IMR-90 (cell line): ENCODE measurements at regions not wholly inside any gene's neighbourhood (a gene's known extent, or its start where the extent isn't known, plus 50 kb on each side); places are given as distances from the start of the nearest gene placed in this dataset.
A peak's percentile ranks its signal among the peaks of the same experiment; 100 is the strongest.

ENCODE experiments used
- ATAC-seq: fragments of 200-7000 bp; cut with Tn5 transposase; 2 replicates; pipeline ENCODE4 v1.9.1; 2020; ENCODE audit warnings: low read depth, mild to moderate bottlenecking, moderate library complexity
- BruUV-seq: library from RNA; stranded (reverse); fragments of 400-500 nt; replicated peaks from 2 replicates; lab custom pipeline; 2021; lab: Mats Ljungman, UMichigan
- CTCF ChIA-PET: fragments of 300-600 bp; formaldehyde crosslinking; extraction: SDS; loops from one replicate; lab custom pipeline; 2021; ENCODE audit warnings: antibody characterized with exemption; lab: Yijun Ruan, JAX
- POLR2A ChIA-PET: fragments of 300-600 bp; sonication (Branson Sonifier 250); formaldehyde crosslinking; loops from one replicate; lab custom pipeline; 2022; ENCODE audit warnings: antibody characterized with exemption; ENCODE audit not compliant: unreplicated experiment; lab: Charles Lee
- DNase-seq: peaks from one replicate; pipeline ENCODE4 v3.0.0; 2013
- H2AFZ ChIP-seq: replicated peaks from 2 replicates; pipeline ENCODE3; 2013; ENCODE audit warnings: low read length, mild to moderate bottlenecking; ENCODE audit not compliant: poor library complexity
- H2AK5ac ChIP-seq: 2 replicates; pipeline ENCODE4 v1.6.1; 2013; ENCODE audit warnings: low read depth, low read length, inconsistent platforms
- H2AK9ac ChIP-seq: replicated peaks from 2 replicates; pipeline ENCODE3; 2013; ENCODE audit warnings: mild to moderate bottlenecking, low read depth, low read length, moderate library complexity; ENCODE audit not compliant: poor library complexity
- H2BK120ac ChIP-seq: 2 replicates; pipeline ENCODE4 v1.6.1; 2013; ENCODE audit warnings: low read depth, low read length, inconsistent platforms
- H2BK15ac ChIP-seq: 3 replicates; pipeline ENCODE4 v1.6.1; 2013; ENCODE audit warnings: low read depth, low read length, inconsistent platforms
- H2BK20ac ChIP-seq: 2 replicates; pipeline ENCODE4 v1.6.1; 2013; ENCODE audit warnings: low read depth, mild to moderate bottlenecking, inconsistent platforms, low read length, moderate library complexity
- H2BK5ac ChIP-seq: 2 replicates; pipeline ENCODE4 v1.6.1; 2013; ENCODE audit warnings: mild to moderate bottlenecking, low read depth, low read length, inconsistent platforms; ENCODE audit not compliant: poor library complexity, severe bottlenecking
- H3K14ac ChIP-seq: replicated peaks from 2 replicates; pipeline ENCODE4 v1.6.1; 2013; ENCODE audit warnings: low read depth, low read length, inconsistent platforms
- H3K18ac ChIP-seq: 2 replicates; pipeline ENCODE4 v1.6.1; 2013; ENCODE audit warnings: low read depth, low read length, control low read depth
- H3K23ac ChIP-seq: 2 replicates; pipeline ENCODE4 v1.6.1; 2013; ENCODE audit warnings: low read depth, low read length, inconsistent platforms
- H3K27ac ChIP-seq: 2 replicates; pipeline ENCODE4 v1.5.1; 2013; ENCODE audit warnings: mild to moderate bottlenecking, control low read depth, low read length; ENCODE audit not compliant: insufficient read depth
- H3K27me3 ChIP-seq: 2 replicates; pipeline ENCODE4 v1.6.1; 2013; ENCODE audit warnings: low read length; ENCODE audit not compliant: control insufficient read depth, insufficient read depth
- H3K36me3 ChIP-seq: 2 replicates; pipeline ENCODE4 v1.6.1; 2013; ENCODE audit warnings: low read length, mixed read lengths; ENCODE audit not compliant: control insufficient read depth, insufficient read depth
- H3K4ac ChIP-seq: 2 replicates; pipeline ENCODE4 v1.6.1; 2013; ENCODE audit warnings: low read depth, low read length, inconsistent platforms
- H3K4me1 ChIP-seq: 2 replicates; pipeline ENCODE4 v1.6.1; 2013; ENCODE audit warnings: low read length, mixed read lengths; ENCODE audit not compliant: control insufficient read depth, insufficient read depth
- H3K4me2 ChIP-seq: 2 replicates; pipeline ENCODE4 v1.6.1; 2013; ENCODE audit warnings: low read depth, mild to moderate bottlenecking, control low read depth, low read length, moderate library complexity
- H3K4me3 ChIP-seq: 2 replicates; pipeline ENCODE4 v1.5.1; 2013; ENCODE audit warnings: low read depth, mild to moderate bottlenecking, control low read depth, low read length, moderate library complexity; ENCODE audit not compliant: insufficient read depth
- H3K56ac ChIP-seq: 2 replicates; pipeline ENCODE4 v1.6.1; 2013; ENCODE audit warnings: low read length, inconsistent platforms; ENCODE audit not compliant: insufficient read depth; ENCODE audit errors: extremely low read depth
- H3K79me1 ChIP-seq, 2 experiments: 2 replicates each; pipeline ENCODE4 v1.6.1; 2013; ENCODE audit warnings: low read length in 2 of 2, inconsistent platforms in 1 of 2, low read depth in 1 of 2
- H3K9ac ChIP-seq: 2 replicates; pipeline ENCODE4 v1.6.1; 2013; ENCODE audit warnings: low read depth, low read length, control low read depth
- H3K9me1 ChIP-seq: 2 replicates; pipeline ENCODE4 v1.6.1; 2013; ENCODE audit warnings: low read length, inconsistent platforms; ENCODE audit not compliant: insufficient read depth
- H3K9me3 ChIP-seq: 2 replicates; pipeline ENCODE4 v1.6.1; 2013; ENCODE audit warnings: low read length; ENCODE audit not compliant: control insufficient read depth, insufficient read depth
- H4K20me1 ChIP-seq: 2 replicates; pipeline ENCODE4 v1.6.1; 2013; ENCODE audit warnings: low read length, inconsistent platforms; ENCODE audit not compliant: insufficient read depth
- H4K5ac ChIP-seq: 2 replicates; pipeline ENCODE4 v1.6.1; 2013; ENCODE audit warnings: mild to moderate bottlenecking, low read depth, low read length, control low read depth
- H4K8ac ChIP-seq, 2 experiments: 2 replicates each; pipeline ENCODE4 v1.6.1; 2013; ENCODE audit warnings: low read depth in 2 of 2, low read length in 2 of 2, control low read depth in 1 of 2, inconsistent platforms in 1 of 2
- H4K91ac ChIP-seq: 2 replicates; pipeline ENCODE4 v1.6.1; 2013; ENCODE audit warnings: low read depth, low read length, inconsistent platforms; ENCODE audit not compliant: insufficient read depth
- BHLHE40 ChIP-seq: fragments of 150-350 bp; IDR thresholded peaks from 2 replicates; pipeline ENCODE4 v1.6.1; 2016; ENCODE audit warnings: mild to moderate bottlenecking, low read depth, low read length
- FOS ChIP-seq: fragments of 150-350 bp; IDR thresholded peaks from 2 replicates; pipeline ENCODE4 v1.6.1; 2016; ENCODE audit warnings: low read depth, low read length
- MAFK ChIP-seq: IDR thresholded peaks from 2 replicates; pipeline ENCODE4 v1.6.1; 2012; ENCODE audit warnings: low read depth, low read length, improper control_type of control experiment
- MAZ ChIP-seq: IDR thresholded peaks from 2 replicates; pipeline ENCODE4 v1.6.1; 2012; ENCODE audit warnings: low read depth, mild to moderate bottlenecking, low read length, improper control_type of control experiment, moderate library complexity, borderline replicate concordance
- MXI1 ChIP-seq: IDR thresholded peaks from 2 replicates; pipeline ENCODE4 v1.6.1; 2012; ENCODE audit warnings: low read depth, mild to moderate bottlenecking, low read length, moderate library complexity, borderline replicate concordance
- POLR2A ChIP-seq: IDR thresholded peaks from 2 replicates; pipeline ENCODE4 v1.6.1; 2012; ENCODE audit warnings: mild to moderate bottlenecking, low read depth, low read length
- RAD21 ChIP-seq: IDR thresholded peaks from 2 replicates; pipeline ENCODE4 v1.6.1; 2012; ENCODE audit warnings: low read length, improper control_type of control experiment
- RCOR1 ChIP-seq: IDR thresholded peaks from 2 replicates; pipeline ENCODE4 v1.6.1; 2012; ENCODE audit warnings: mild to moderate bottlenecking, low read length, improper control_type of control experiment; ENCODE audit not compliant: insufficient replicate concordance
- RFX5 ChIP-seq: IDR thresholded peaks from 2 replicates; pipeline ENCODE4 v1.8.0; 2012; ENCODE audit warnings: low read depth, mild to moderate bottlenecking, low read length, moderate library complexity
- SMC3 ChIP-seq: fragments of 150-350 bp; IDR thresholded peaks from 2 replicates; pipeline ENCODE4 v1.6.1; 2016; ENCODE audit warnings: low read depth, mild to moderate bottlenecking, antibody characterized with exemption, low read length, moderate library complexity
- WGBS, 2 experiments: methylation state at CpG; one replicate each; pipeline versions ENCODE4 v1.1.5 to v1.1.7; 2013; ENCODE audit warnings: missing lambda C conversion rate in 2 of 2; ENCODE audit not compliant: insufficient read length in 1 of 2; ENCODE audit errors: extremely low coverage in 2 of 2; 5-methylcytosine and 5-hydroxymethylcytosine counted together
- dilution Hi-C: fragments of 300-500 bp; cut with HindIII; formaldehyde crosslinking; loops from one replicate; pipeline ENCODE4 v1.14.3; 2018; ENCODE audit warnings: low sequenced_read_pairs; ENCODE audit not compliant: unreplicated experiment
- in situ Hi-C: fragments of 300-500 bp; cut with MboI; formaldehyde crosslinking; loops from 3 replicates; pipeline ENCODE4 v1.14.3; 2019; ENCODE audit warnings: low sequenced_read_pairs, inconsistent platforms, mixed read lengths
- intact Hi-C: fragments of 100-400 bp; cut with micrococcal nuclease; formaldehyde crosslinking; loops from 2 replicates; pipeline ENCODE4 v1.10.0; 2022
- TF ChIP-seq, protein P1 (sequence below): conservative IDR thresholded peaks from 2 replicates; pipeline ENCODE4 v1.5.1; 2012; ENCODE audit warnings: mild to moderate bottlenecking, low read depth, low read length, improper control_type of control experiment
- TF ChIP-seq, protein P2 (sequence below): fragments of 150-350 bp; IDR thresholded peaks from 2 replicates; pipeline ENCODE4 v1.6.1; 2017; ENCODE audit warnings: mild to moderate bottlenecking, antibody characterized with exemption, low read length, low read depth
- TF ChIP-seq, protein P3 (sequence below): fragments of 150-350 bp; IDR thresholded peaks from 2 replicates; pipeline ENCODE4 v1.6.1; 2016; ENCODE audit warnings: low read depth, mild to moderate bottlenecking, low read length, moderate library complexity, borderline replicate concordance

DNA sequence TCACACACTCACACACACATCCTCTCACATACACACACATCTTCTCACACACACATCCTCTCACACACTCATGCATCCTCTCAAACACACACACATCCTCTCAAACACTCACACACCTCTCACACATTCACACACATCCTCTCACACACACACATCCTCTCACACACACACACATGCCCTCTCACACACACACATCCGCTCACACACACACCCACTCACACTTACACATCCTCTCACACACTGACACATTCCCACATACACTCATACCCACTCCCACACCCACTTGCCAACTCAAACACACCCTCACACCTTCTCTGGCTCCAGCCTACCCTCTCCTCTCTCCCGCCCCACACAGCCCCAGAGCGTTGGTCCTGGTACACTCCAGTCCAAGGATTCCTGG is 127.9 kb upstream of the SLC30A5 start:
- no peaks in the 10 kb centered on the region for H3K79me1 ChIP-seq
- H3K14ac ChIP-seq = no peak overlapping the region
- H2BK20ac ChIP-seq = no peak overlapping the region
- intact Hi-C loops (no loop called here), in situ Hi-C loops (no loop called here), dilution Hi-C loops (no loop called here)
- no peak overlapping the region for H3K23ac ChIP-seq
- H2AK9ac ChIP-seq = no peak overlapping the region
- no peak overlapping the region for H4K91ac ChIP-seq
- no peaks in the 10 kb centered on the region for H3K4me1 ChIP-seq
- H2BK5ac ChIP-seq = peak overlapping the region; percentile 83
- no peak overlapping the region for H3K4me2 ChIP-seq
- no peaks in the 10 kb centered on the region; the same call in none of the 2 replicates for H3K27me3 ChIP-seq
- DNase-seq (no peak), ATAC-seq (no peak)
- no peak overlapping the region for H4K8ac ChIP-seq
- no peaks in the 10 kb centered on the region for H4K20me1 ChIP-seq
- no peak overlapping the region for H3K4ac ChIP-seq
- no peaks in the 10 kb centered on the region for H3K9me1 ChIP-seq
- no peak overlapping the region for H2AK5ac ChIP-seq
- no peak overlapping the region for H3K27ac ChIP-seq
- TF ChIP-seq MAFK (no peak), RFX5 (no peak), MAZ (no peak), RCOR1 (no peak), POLR2A (no peak), FOS (no peak), RAD21 (no peak), SMC3 (no peak), BHLHE40 (no peak), MXI1 (no peak)
- TF ChIP-seq, protein P1, sequence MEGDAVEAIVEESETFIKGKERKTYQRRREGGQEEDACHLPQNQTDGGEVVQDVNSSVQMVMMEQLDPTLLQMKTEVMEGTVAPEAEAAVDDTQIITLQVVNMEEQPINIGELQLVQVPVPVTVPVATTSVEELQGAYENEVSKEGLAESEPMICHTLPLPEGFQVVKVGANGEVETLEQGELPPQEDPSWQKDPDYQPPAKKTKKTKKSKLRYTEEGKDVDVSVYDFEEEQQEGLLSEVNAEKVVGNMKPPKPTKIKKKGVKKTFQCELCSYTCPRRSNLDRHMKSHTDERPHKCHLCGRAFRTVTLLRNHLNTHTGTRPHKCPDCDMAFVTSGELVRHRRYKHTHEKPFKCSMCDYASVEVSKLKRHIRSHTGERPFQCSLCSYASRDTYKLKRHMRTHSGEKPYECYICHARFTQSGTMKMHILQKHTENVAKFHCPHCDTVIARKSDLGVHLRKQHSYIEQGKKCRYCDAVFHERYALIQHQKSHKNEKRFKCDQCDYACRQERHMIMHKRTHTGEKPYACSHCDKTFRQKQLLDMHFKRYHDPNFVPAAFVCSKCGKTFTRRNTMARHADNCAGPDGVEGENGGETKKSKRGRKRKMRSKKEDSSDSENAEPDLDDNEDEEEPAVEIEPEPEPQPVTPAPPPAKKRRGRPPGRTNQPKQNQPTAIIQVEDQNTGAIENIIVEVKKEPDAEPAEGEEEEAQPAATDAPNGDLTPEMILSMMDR = no peak
- TF ChIP-seq, protein P2, sequence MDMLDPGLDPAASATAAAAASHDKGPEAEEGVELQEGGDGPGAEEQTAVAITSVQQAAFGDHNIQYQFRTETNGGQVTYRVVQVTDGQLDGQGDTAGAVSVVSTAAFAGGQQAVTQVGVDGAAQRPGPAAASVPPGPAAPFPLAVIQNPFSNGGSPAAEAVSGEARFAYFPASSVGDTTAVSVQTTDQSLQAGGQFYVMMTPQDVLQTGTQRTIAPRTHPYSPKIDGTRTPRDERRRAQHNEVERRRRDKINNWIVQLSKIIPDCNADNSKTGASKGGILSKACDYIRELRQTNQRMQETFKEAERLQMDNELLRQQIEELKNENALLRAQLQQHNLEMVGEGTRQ = no peak
- TF ChIP-seq, protein P3, sequence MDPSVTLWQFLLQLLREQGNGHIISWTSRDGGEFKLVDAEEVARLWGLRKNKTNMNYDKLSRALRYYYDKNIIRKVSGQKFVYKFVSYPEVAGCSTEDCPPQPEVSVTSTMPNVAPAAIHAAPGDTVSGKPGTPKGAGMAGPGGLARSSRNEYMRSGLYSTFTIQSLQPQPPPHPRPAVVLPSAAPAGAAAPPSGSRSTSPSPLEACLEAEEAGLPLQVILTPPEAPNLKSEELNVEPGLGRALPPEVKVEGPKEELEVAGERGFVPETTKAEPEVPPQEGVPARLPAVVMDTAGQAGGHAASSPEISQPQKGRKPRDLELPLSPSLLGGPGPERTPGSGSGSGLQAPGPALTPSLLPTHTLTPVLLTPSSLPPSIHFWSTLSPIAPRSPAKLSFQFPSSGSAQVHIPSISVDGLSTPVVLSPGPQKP = no peak
- WGBS, 2 experiments = 65% methylated on average over 3 of the region's 3 CpGs; no CpG with 5 or more reads in 1 of the 2 experiments
- no peak overlapping the region for H3K4me3 ChIP-seq
- no peak overlapping the region for H3K56ac ChIP-seq
- H3K9me3 ChIP-seq = no peaks in the 10 kb centered on the region
- no peak overlapping the region for H3K9ac ChIP-seq
- POLR2A ChIA-PET = no interaction called here
- no peak overlapping the region for H2AFZ ChIP-seq
- H3K18ac ChIP-seq = no peak overlapping the region
- H3K36me3 ChIP-seq = no peaks in the 10 kb centered on the region
- no peak overlapping the region for H2BK15ac ChIP-seq
- no peak overlapping the region for H2BK120ac ChIP-seq
- no peak overlapping the region for H4K5ac ChIP-seq
- BruUV-seq = no TSS peak
- CTCF ChIA-PET = no interaction called here
